ENCODE measurements at regions not wholly inside any gene's neighbourhood (a gene's known extent, or its start where the extent isn't known, plus 50 kb on each side); places are given as distances from the start of the nearest gene placed in this dataset.

GRCh38 chr9:80062567-80062966 is 490.8 kb downstream of the TLE4 start:
- Histone ChIP-seq H3K27me3 (ENCODE audit: low read length) (no peaks in the 10 kb centered on the region), H3K36me3 (ENCODE audit: insufficient read depth, low read length) (no peaks in the 10 kb centered on the region), H2AFZ (ENCODE audit: low read length) (no peak overlapping the region), H3K9me2 (replicated peaks; ENCODE audit: insufficient read depth, low read length) (no peaks in the 10 kb centered on the region), H3K79me2 (ENCODE audit: low read length) (no peaks in the 10 kb centered on the region), H3K4me3 (ENCODE audit: low read length) (no peak overlapping the region), H3K4me1 (ENCODE audit: low read length) (no peaks in the 10 kb centered on the region), H3K9ac (ENCODE audit: low read length) (no peak overlapping the region), H3K4me2 (ENCODE audit: low read depth, low read length, poor library complexity, severe bottlenecking) (no peak overlapping the region), H3K27ac (ENCODE audit: low read length) (no peak overlapping the region), H3K9me3 (ENCODE audit: low read length) (0 out of 2 replicates have a peak, but pooled peaks cover 3% of the 10 kb centered on the region), H4K20me1 (ENCODE audit: insufficient read depth, low read depth, low read length) (no peaks in the 10 kb centered on the region)
- DNase-seq, result no peak

DNA sequence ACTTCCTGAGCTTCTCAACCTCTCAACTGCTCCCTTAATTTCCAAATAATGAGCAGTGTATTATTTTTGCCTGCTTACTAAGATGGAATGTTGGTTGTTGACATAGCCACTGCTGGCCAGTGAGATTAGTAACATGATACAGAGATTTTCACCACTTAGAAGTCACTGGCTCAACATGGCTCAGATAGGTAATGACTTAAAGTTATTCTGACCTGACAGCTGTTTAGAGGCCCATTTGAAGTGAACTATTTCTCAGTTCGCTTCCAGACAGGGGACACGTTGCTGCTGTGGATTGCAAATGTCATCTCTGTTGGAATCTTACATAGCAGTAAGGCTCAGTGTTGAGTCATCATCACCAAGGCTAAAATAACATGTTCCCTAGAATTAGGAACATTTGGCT is 490.2 kb downstream of the TLE4 start:
- no peaks in the 10 kb centered on the region for H3K27me3 ChIP-seq (ENCODE audit: low read length)
- no peaks in the 10 kb centered on the region for H3K79me2 ChIP-seq (ENCODE audit: low read length)
- no peak overlapping the region for H3K4me3 ChIP-seq (ENCODE audit: low read length)
- H3K4me1 ChIP-seq (ENCODE audit: low read length), result no peaks in the 10 kb centered on the region
- no peak overlapping the region for H2AFZ ChIP-seq (ENCODE audit: low read length)
- no peak for DNase-seq
- no peak overlapping the region for H3K9ac ChIP-seq (ENCODE audit: low read length)
- H3K9me3 ChIP-seq (ENCODE audit: low read length), result 0 out of 2 replicates have a peak, but pooled peaks cover 3% of the 10 kb centered on the region
- no peak overlapping the region for H3K27ac ChIP-seq (ENCODE audit: low read length)
- no peak overlapping the region for H3K4me2 ChIP-seq (ENCODE audit: low read depth, low read length, poor library complexity, severe bottlenecking)
- H3K36me3 ChIP-seq (ENCODE audit: insufficient read depth, low read length), result no peaks in the 10 kb centered on the region
- H3K9me2 ChIP-seq (replicated peaks; ENCODE audit: insufficient read depth, low read length), result no peaks in the 10 kb centered on the region
- no peaks in the 10 kb centered on the region for H4K20me1 ChIP-seq (ENCODE audit: insufficient read depth, low read depth, low read length)

DNA sequence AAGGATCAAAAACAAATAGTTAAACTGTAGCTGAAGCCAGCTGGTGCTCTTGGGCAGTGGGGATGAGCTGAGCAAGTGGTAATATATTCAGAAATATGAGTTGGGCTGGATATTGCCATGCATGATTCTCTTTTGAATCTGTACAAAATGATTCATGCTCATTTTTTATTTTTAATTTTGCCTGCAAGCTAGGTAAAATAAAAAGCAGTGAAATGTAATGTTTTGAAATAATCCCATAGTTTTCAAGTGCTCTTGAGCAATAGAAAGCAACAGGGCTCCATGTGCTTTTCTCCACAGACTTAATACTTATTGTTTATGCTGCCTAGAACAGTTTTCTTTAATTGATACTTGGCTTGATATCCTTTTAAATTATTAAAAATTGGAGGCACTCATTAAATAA is 489.3 kb downstream of the TLE4 start:
- no peaks in the 10 kb centered on the region for H3K4me1 ChIP-seq (ENCODE audit: low read length)
- H4K20me1 ChIP-seq (ENCODE audit: insufficient read depth, low read depth, low read length), result no peaks in the 10 kb centered on the region
- no peak overlapping the region for H3K9ac ChIP-seq (ENCODE audit: low read length)
- no peak overlapping the region for H3K4me2 ChIP-seq (ENCODE audit: low read depth, low read length, poor library complexity, severe bottlenecking)
- H3K27ac ChIP-seq (ENCODE audit: low read length), result no peak overlapping the region
- no peaks in the 10 kb centered on the region for H3K36me3 ChIP-seq (ENCODE audit: insufficient read depth, low read length)
- H3K9me2 ChIP-seq (replicated peaks; ENCODE audit: insufficient read depth, low read length), result no peaks in the 10 kb centered on the region
- no peaks in the 10 kb centered on the region for H3K79me2 ChIP-seq (ENCODE audit: low read length)
- 0 out of 2 replicates have a peak, but pooled peaks cover 3% of the 10 kb centered on the region for H3K9me3 ChIP-seq (ENCODE audit: low read length)
- H3K4me3 ChIP-seq (ENCODE audit: low read length), result no peak overlapping the region
- no peak for DNase-seq
- H2AFZ ChIP-seq (ENCODE audit: low read length), result no peak overlapping the region
- no peaks in the 10 kb centered on the region for H3K27me3 ChIP-seq (ENCODE audit: low read length)

- H3K9ac ChIP-seq (ENCODE audit: low read length), result no peak overlapping the region
- H3K4me2 ChIP-seq (ENCODE audit: low read depth, low read length, poor library complexity, severe bottlenecking), result no peak overlapping the region
- no peaks in the 10 kb centered on the region for H3K79me2 ChIP-seq (ENCODE audit: low read length)
- H4K20me1 ChIP-seq (ENCODE audit: insufficient read depth, low read depth, low read length), result no peaks in the 10 kb centered on the region
- no peaks in the 10 kb centered on the region for H3K9me2 ChIP-seq (replicated peaks; ENCODE audit: insufficient read depth, low read length)
- H3K4me3 ChIP-seq (ENCODE audit: low read length), result no peak overlapping the region
- 0 out of 2 replicates have a peak, but pooled peaks cover 3% of the 10 kb centered on the region for H3K9me3 ChIP-seq (ENCODE audit: low read length)
- no peaks in the 10 kb centered on the region for H3K4me1 ChIP-seq (ENCODE audit: low read length)
- no peak overlapping the region for H3K27ac ChIP-seq (ENCODE audit: low read length)
- no peaks in the 10 kb centered on the region for H3K36me3 ChIP-seq (ENCODE audit: insufficient read depth, low read length)
- H2AFZ ChIP-seq (ENCODE audit: low read length), result no peak overlapping the region
- no peaks in the 10 kb centered on the region for H3K27me3 ChIP-seq (ENCODE audit: low read length)
- no peak for DNase-seq
Measured at GRCh38 chr9:80059979-80060378, 488.2 kb downstream of the TLE4 start.

- no peak overlapping the region for H3K4me2 ChIP-seq (ENCODE audit: low read depth, low read length, poor library complexity, severe bottlenecking)
- H2AFZ ChIP-seq (ENCODE audit: low read length), result no peak overlapping the region
- no peaks in the 10 kb centered on the region for H3K9me2 ChIP-seq (replicated peaks; ENCODE audit: insufficient read depth, low read length)
- DNase-seq, result no peak
- no peak overlapping the region for H3K27ac ChIP-seq (ENCODE audit: low read length)
- no peaks in the 10 kb centered on the region for H4K20me1 ChIP-seq (ENCODE audit: insufficient read depth, low read depth, low read length)
- no peaks in the 10 kb centered on the region for H3K27me3 ChIP-seq (ENCODE audit: low read length)
- H3K36me3 ChIP-seq (ENCODE audit: insufficient read depth, low read length), result no peaks in the 10 kb centered on the region
- no peaks in the 10 kb centered on the region for H3K4me1 ChIP-seq (ENCODE audit: low read length)
- H3K9ac ChIP-seq (ENCODE audit: low read length), result no peak overlapping the region
- H3K4me3 ChIP-seq (ENCODE audit: low read length), result no peak overlapping the region
- 0 out of 2 replicates have a peak, but pooled peaks cover 3% of the 10 kb centered on the region for H3K9me3 ChIP-seq (ENCODE audit: low read length)
- no peaks in the 10 kb centered on the region for H3K79me2 ChIP-seq (ENCODE audit: low read length)
Measured at GRCh38 chr9:80059191-80059590, 487.4 kb downstream of the TLE4 start.

DNA sequence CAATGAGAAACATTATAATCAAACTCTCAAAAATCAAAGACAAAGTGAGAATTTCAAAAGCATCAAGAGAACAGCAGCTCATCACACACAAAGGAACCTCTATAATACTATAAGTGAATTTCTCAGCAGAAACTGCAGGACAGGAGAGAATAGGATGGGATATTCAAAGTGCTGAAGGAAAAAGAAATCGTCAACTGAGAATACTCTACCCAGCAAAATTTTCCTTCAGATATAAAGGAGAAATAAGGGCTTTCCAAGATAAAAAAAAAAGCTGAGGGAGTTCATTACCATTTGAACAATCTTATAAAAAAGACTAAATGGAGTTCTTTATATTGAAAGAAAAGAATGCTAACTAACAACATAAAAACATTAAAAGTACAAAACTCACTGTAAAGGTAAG is 481.1 kb downstream of the TLE4 start:
- DNase-seq, result no peak
- Histone ChIP-seq H3K27ac (ENCODE audit: low read length) (no peak overlapping the region), H3K9ac (ENCODE audit: low read length) (no peak overlapping the region), H2AFZ (ENCODE audit: low read length) (no peak overlapping the region), H3K4me2 (ENCODE audit: low read depth, low read length, poor library complexity, severe bottlenecking) (no peak overlapping the region), H3K9me3 (ENCODE audit: low read length) (peaks cover 6% of the 10 kb centered on the region; the same call in 1 of the 2 replicates), H3K4me1 (ENCODE audit: low read length) (no peaks in the 10 kb centered on the region), H3K4me3 (ENCODE audit: low read length) (no peak overlapping the region), H3K79me2 (ENCODE audit: low read length) (no peaks in the 10 kb centered on the region), H3K27me3 (ENCODE audit: low read length) (no peaks in the 10 kb centered on the region), H3K9me2 (replicated peaks; ENCODE audit: insufficient read depth, low read length) (no peaks in the 10 kb centered on the region), H4K20me1 (ENCODE audit: insufficient read depth, low read depth, low read length) (no peaks in the 10 kb centered on the region), H3K36me3 (ENCODE audit: insufficient read depth, low read length) (no peaks in the 10 kb centered on the region)

DNA sequence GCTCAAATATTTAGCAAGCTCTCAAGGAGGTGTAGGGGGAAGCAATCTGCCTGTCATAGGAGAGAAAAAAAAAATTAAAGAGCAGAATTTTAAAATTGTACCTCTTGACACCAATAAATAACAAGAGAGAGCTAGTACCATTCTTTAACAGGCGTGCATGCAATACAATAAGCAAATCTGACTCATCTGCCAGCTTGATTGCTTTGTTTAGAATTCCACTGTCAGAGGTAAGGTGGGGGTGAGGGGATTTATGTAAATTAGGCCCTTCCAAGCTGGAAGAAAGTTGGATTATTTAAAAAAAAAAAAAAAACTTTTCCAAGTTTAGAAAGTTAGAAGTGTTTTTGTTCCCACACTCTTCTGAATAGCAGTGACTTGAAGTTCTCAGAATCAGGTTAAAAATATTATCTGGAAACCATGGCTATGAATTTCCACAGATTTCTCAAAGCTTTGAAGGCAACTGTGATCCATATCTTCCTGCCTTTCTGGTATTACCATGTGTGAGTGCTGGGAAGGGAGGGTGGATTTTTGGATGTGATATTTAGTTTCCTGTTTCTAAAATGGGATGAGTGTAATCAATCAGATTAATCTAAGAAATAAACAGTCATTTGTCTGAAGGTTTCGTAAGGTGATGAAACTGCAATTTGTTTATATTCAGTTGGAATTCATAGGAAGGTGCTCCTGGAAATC is 477.5 kb downstream of the TLE4 start:
- no peak overlapping the region for H3K27ac ChIP-seq (ENCODE audit: low read length)
- H3K9ac ChIP-seq (ENCODE audit: low read length), result no peak overlapping the region
- 0 out of 2 replicates have a peak, but pooled peaks cover 3% of the 10 kb centered on the region for H3K4me1 ChIP-seq (ENCODE audit: low read length)
- H3K4me3 ChIP-seq (ENCODE audit: low read length), result no peak overlapping the region
- DNase-seq, result no peak
- H4K20me1 ChIP-seq (ENCODE audit: insufficient read depth, low read depth, low read length), result no peaks in the 10 kb centered on the region
- no peaks in the 10 kb centered on the region for H3K36me3 ChIP-seq (ENCODE audit: insufficient read depth, low read length)
- H2AFZ ChIP-seq (ENCODE audit: low read length), result no peak overlapping the region
- H3K79me2 ChIP-seq (ENCODE audit: low read length), result no peaks in the 10 kb centered on the region
- H3K9me2 ChIP-seq (replicated peaks; ENCODE audit: insufficient read depth, low read length), result no peaks in the 10 kb centered on the region
- no peaks in the 10 kb centered on the region for H3K27me3 ChIP-seq (ENCODE audit: low read length)
- H3K9me3 ChIP-seq (ENCODE audit: low read length), result peaks cover 6% of the 10 kb centered on the region; the same call in 1 of the 2 replicates
- no peak overlapping the region for H3K4me2 ChIP-seq (ENCODE audit: low read depth, low read length, poor library complexity, severe bottlenecking)

- no peaks in the 10 kb centered on the region for H3K79me2 ChIP-seq (ENCODE audit: low read length)
- no peak overlapping the region for H3K4me2 ChIP-seq (ENCODE audit: low read depth, low read length, poor library complexity, severe bottlenecking)
- H3K4me1 ChIP-seq (ENCODE audit: low read length), result 0 out of 2 replicates have a peak, but pooled peaks cover 3% of the 10 kb centered on the region
- H3K27me3 ChIP-seq (ENCODE audit: low read length), result no peaks in the 10 kb centered on the region
- H3K9ac ChIP-seq (ENCODE audit: low read length), result no peak overlapping the region
- H3K27ac ChIP-seq (ENCODE audit: low read length), result no peak overlapping the region
- no peaks in the 10 kb centered on the region for H4K20me1 ChIP-seq (ENCODE audit: insufficient read depth, low read depth, low read length)
- H2AFZ ChIP-seq (ENCODE audit: low read length), result no peak overlapping the region
- no peak for DNase-seq
- H3K9me3 ChIP-seq (ENCODE audit: low read length), result no peaks in the 10 kb centered on the region
- H3K9me2 ChIP-seq (replicated peaks; ENCODE audit: insufficient read depth, low read length), result no peaks in the 10 kb centered on the region
- H3K36me3 ChIP-seq (ENCODE audit: insufficient read depth, low read length), result no peaks in the 10 kb centered on the region
- no peak overlapping the region for H3K4me3 ChIP-seq (ENCODE audit: low read length)
Measured at GRCh38 chr9:80046481-80046880, 474.7 kb downstream of the TLE4 start.

All from Karpas-422 (cell line).